H9 (cell line): ENCODE measurements at regions not wholly inside any gene's neighbourhood (a gene's known extent, or its start where the extent isn't known, plus 50 kb on each side); places are given as distances from the start of the nearest gene placed in this dataset.

ENCODE experiments used
- DNase-seq: peaks from one replicate; pipeline ENCODE4 v3.0.0-alpha.2; 2017
- H2AFZ ChIP-seq: one replicate; pipeline ENCODE4 v1.6.1; 2013; ENCODE audit warnings: mild to moderate bottlenecking, low read length, control low read depth, moderate library complexity
- H2AK5ac ChIP-seq: 2 replicates; pipeline ENCODE4 v1.6.1; 2013; ENCODE audit warnings: low read length, control low read depth, mixed read lengths; ENCODE audit not compliant: insufficient read length
- H2BK120ac ChIP-seq: one replicate; pipeline ENCODE4 v1.6.1; 2013; ENCODE audit warnings: low read depth, mild to moderate bottlenecking, low read length, control low read depth, inconsistent platforms; ENCODE audit not compliant: poor library complexity, severe bottlenecking
- H2BK12ac ChIP-seq: 2 replicates; pipeline ENCODE4 v1.6.1; 2013; ENCODE audit warnings: low read length, control low read depth, mixed read lengths, low read depth; ENCODE audit not compliant: insufficient read length
- H2BK15ac ChIP-seq: 2 replicates; pipeline ENCODE4 v1.6.1; 2013; ENCODE audit warnings: low read depth, low read length, control low read depth
- H2BK20ac ChIP-seq: one replicate; pipeline ENCODE4 v1.6.1; 2013; ENCODE audit warnings: low read depth, mild to moderate bottlenecking, low read length, control low read depth, inconsistent platforms; ENCODE audit not compliant: poor library complexity, severe bottlenecking
- H2BK5ac ChIP-seq: 2 replicates; pipeline ENCODE4 v1.6.1; 2013; ENCODE audit warnings: low read length, control low read depth, mixed read lengths; ENCODE audit not compliant: insufficient read length
- H3K14ac ChIP-seq: 2 replicates; pipeline ENCODE4 v1.6.1; 2013; ENCODE audit warnings: low read length, control low read depth; ENCODE audit not compliant: insufficient read depth
- H3K18ac ChIP-seq: 2 replicates; pipeline ENCODE4 v1.6.1; 2013; ENCODE audit warnings: low read depth, mild to moderate bottlenecking, mixed read lengths, low read length, control low read depth; ENCODE audit not compliant: insufficient read length
- H3K23ac ChIP-seq: 2 replicates; pipeline ENCODE4 v1.6.1; 2013; ENCODE audit warnings: low read length, control low read depth, mixed read lengths, low read depth; ENCODE audit not compliant: insufficient read length
- H3K23me2 ChIP-seq: 2 replicates; pipeline ENCODE4 v1.6.1; 2013; ENCODE audit warnings: low read depth, mild to moderate bottlenecking, mixed read lengths, low read length, control low read depth; ENCODE audit not compliant: insufficient read length, poor library complexity, severe bottlenecking
- H3K27ac ChIP-seq: 2 replicates; pipeline ENCODE4 v1.5.1; 2013; ENCODE audit warnings: low read length, control low read depth, mixed read lengths, low read depth; ENCODE audit not compliant: insufficient read length
- H3K27me3 ChIP-seq: 2 replicates; pipeline ENCODE4 v1.6.1; 2013; ENCODE audit warnings: low read length, control low read depth, inconsistent platforms; ENCODE audit not compliant: insufficient read depth
- H3K4ac ChIP-seq: 2 replicates; pipeline ENCODE4 v1.6.1; 2013; ENCODE audit warnings: low read depth, mild to moderate bottlenecking, control low read depth, inconsistent platforms, low read length, moderate library complexity
- H3K4me1 ChIP-seq: 2 replicates; pipeline ENCODE4 v1.6.1; 2013; ENCODE audit warnings: low read length, control low read depth, inconsistent platforms; ENCODE audit not compliant: insufficient read depth
- H3K4me2 ChIP-seq: 2 replicates; pipeline ENCODE4 v1.6.1; 2013; ENCODE audit warnings: low read length, control low read depth, mixed read lengths; ENCODE audit not compliant: insufficient read length, insufficient read depth
- H3K56ac ChIP-seq: 2 replicates; pipeline ENCODE4 v1.6.1; 2013; ENCODE audit warnings: low read depth, mild to moderate bottlenecking, mixed read lengths, low read length, control low read depth; ENCODE audit not compliant: insufficient read length
- H3K79me1 ChIP-seq: 2 replicates; pipeline ENCODE4 v1.6.1; 2013; ENCODE audit warnings: low read depth, mild to moderate bottlenecking, moderate library complexity, low read length, control low read depth, inconsistent platforms; ENCODE audit not compliant: insufficient read depth, poor library complexity, severe bottlenecking
- H3K79me2 ChIP-seq: 2 replicates; pipeline ENCODE4 v1.6.1; 2013; ENCODE audit warnings: low read length, control low read depth, inconsistent platforms; ENCODE audit not compliant: insufficient read depth
- H3K9ac ChIP-seq: 2 replicates; pipeline ENCODE4 v1.6.1; 2013; ENCODE audit warnings: low read length, control low read depth, mixed read lengths; ENCODE audit not compliant: insufficient read length; ENCODE audit errors: extremely low read depth
- H3K9me3 ChIP-seq: one replicate; pipeline ENCODE4 v1.6.1; 2013; ENCODE audit warnings: low read depth, low read length, inconsistent platforms; ENCODE audit not compliant: control insufficient read depth
- H3T11ph ChIP-seq: one replicate; pipeline ENCODE4 v1.6.1; 2013; ENCODE audit warnings: mild to moderate bottlenecking, low read length, control low read depth, inconsistent platforms
- H4K20me1 ChIP-seq: one replicate; pipeline ENCODE4 v1.6.1; 2013; ENCODE audit not compliant: control insufficient read depth, insufficient read length, insufficient read depth
- H4K5ac ChIP-seq: 2 replicates; pipeline ENCODE4 v1.6.1; 2013; ENCODE audit warnings: low read depth, mild to moderate bottlenecking, mixed read lengths, low read length, control low read depth; ENCODE audit not compliant: insufficient read length
- H4K8ac ChIP-seq: replicated peaks from 2 replicates; pipeline ENCODE4 v1.6.1; 2013; ENCODE audit warnings: low read length, control low read depth, mixed read lengths, low read depth; ENCODE audit not compliant: insufficient read length
- H4K91ac ChIP-seq: 2 replicates; pipeline ENCODE4 v1.6.1; 2013; ENCODE audit warnings: low read depth, mild to moderate bottlenecking, moderate library complexity, mixed read lengths, low read length, control low read depth; ENCODE audit not compliant: insufficient read length
- H3K27ac Mint-ChIP-seq, 3 experiments: 2 replicates in 2 of 3; 3 replicates in 1 of 3; pipeline ENCODE4 v1.8.0; 2020 to 2021; ENCODE audit warnings: mixed read lengths in 3 of 3, mild to moderate bottlenecking in 1 of 3, moderate library complexity in 1 of 3
- H3K27me3 Mint-ChIP-seq: 2 replicates; pipeline ENCODE4 v1.8.0; 2021; ENCODE audit warnings: low read depth, mild to moderate bottlenecking, moderate library complexity, mixed read lengths
- H3K36me3 Mint-ChIP-seq, 3 experiments: 2 replicates in 2 of 3; 3 replicates in 1 of 3; pipeline ENCODE4 v1.8.0; 2020 to 2021; ENCODE audit warnings: low read depth in 3 of 3, mixed read lengths in 3 of 3; ENCODE audit not compliant: insufficient read depth in 1 of 3
- H3K4me1 Mint-ChIP-seq, 2 experiments: 2 replicates each; pipeline ENCODE4 v1.8.0; 2020; ENCODE audit warnings: mixed read lengths in 2 of 2
- H3K4me3 Mint-ChIP-seq, 2 experiments: 2 replicates in 1 of 2; 3 replicates in 1 of 2; pipeline ENCODE4 v1.8.0; 2020 to 2021; ENCODE audit warnings: mild to moderate bottlenecking in 2 of 2, mixed read lengths in 2 of 2, moderate library complexity in 1 of 2
- H3K9me3 Mint-ChIP-seq, 2 experiments: 2 replicates in 1 of 2; 3 replicates in 1 of 2; pipeline ENCODE4 v1.8.0; 2020; ENCODE audit warnings: mild to moderate bottlenecking in 2 of 2, mixed read lengths in 2 of 2, moderate library complexity in 1 of 2
- WGBS: extraction: QIAGEN DNeasy Blood & Tissue Kit; methylation state at CpG from one replicate; pipeline ENCODE4 v1.1.7; 2013; ENCODE audit warnings: missing lambda C conversion rate, low lambda C conversion rate, mixed read lengths; ENCODE audit not compliant: insufficient read length; ENCODE audit errors: extremely low coverage; 5-methylcytosine and 5-hydroxymethylcytosine counted together
- TF ChIP-seq, protein P1 (sequence below): fragments of 200-600 bp; sonication (generic); conservative IDR thresholded peaks from 3 replicates; pipeline ENCODE4 v1.8.0; 2021; ENCODE audit warnings: antibody characterized with exemption, mild to moderate bottlenecking

DNA sequence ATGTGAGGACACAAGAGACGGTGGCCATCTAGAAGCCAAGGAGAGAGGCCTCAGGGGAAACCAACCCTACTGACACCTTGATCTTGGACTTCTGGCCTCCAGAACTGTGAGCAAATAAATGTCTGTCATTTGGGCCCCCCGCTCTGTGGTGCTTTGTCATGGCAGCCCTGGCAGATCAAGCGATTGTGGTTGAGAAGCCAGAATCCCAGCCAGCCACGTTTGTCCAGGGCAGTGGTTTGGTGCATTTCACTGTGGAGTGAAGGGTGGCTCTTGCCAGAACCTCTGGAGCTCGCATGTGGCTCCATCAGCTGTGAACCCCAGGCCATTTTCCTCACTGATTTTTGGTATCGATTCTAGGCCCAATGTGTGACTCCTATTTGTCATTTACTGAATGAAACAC lies 404.9 kb downstream of the BCL11B start:
- no peaks in the 10 kb centered on the region for H3K36me3 Mint-ChIP-seq
- Histone ChIP-seq H3K79me1 (no peaks in the 10 kb centered on the region), H2AK5ac (no peak overlapping the region), H4K8ac (no peak overlapping the region), H3K9me3 (no peaks in the 10 kb centered on the region), H2BK5ac (no peak overlapping the region), H3K23ac (no peak overlapping the region), H2AFZ (no peak overlapping the region), H4K91ac (no peak overlapping the region), H2BK120ac (no peak overlapping the region), H3K56ac (no peak overlapping the region), H3K14ac (no peak overlapping the region), H3K79me2 (no peaks in the 10 kb centered on the region), H2BK12ac (no peak overlapping the region), H2BK15ac (no peak overlapping the region), H3K4ac (no peak overlapping the region), H3K27me3 (no peaks in the 10 kb centered on the region), H3K9ac (no peak overlapping the region), H3K23me2 (no peaks in the 10 kb centered on the region), H3K18ac (no peak overlapping the region), H3T11ph (no peak overlapping the region), H4K5ac (no peak overlapping the region), H3K27ac (no peak overlapping the region), H4K20me1 (no peaks in the 10 kb centered on the region), H2BK20ac (no peak overlapping the region), H3K4me2 (no peak overlapping the region), H3K4me1 (no peaks in the 10 kb centered on the region)
- H3K27me3 Mint-ChIP-seq, result peaks cover 3% of the 10 kb centered on the region
- no peak overlapping the region for H3K4me3 Mint-ChIP-seq
- no peaks in the 10 kb centered on the region for H3K9me3 Mint-ChIP-seq
- no peaks in the 10 kb centered on the region for H3K4me1 Mint-ChIP-seq
- H3K27ac Mint-ChIP-seq, result no peak overlapping the region
- no CpG with 5 or more reads among the region's 6 CpGs for WGBS
- TF ChIP-seq, protein P1, sequence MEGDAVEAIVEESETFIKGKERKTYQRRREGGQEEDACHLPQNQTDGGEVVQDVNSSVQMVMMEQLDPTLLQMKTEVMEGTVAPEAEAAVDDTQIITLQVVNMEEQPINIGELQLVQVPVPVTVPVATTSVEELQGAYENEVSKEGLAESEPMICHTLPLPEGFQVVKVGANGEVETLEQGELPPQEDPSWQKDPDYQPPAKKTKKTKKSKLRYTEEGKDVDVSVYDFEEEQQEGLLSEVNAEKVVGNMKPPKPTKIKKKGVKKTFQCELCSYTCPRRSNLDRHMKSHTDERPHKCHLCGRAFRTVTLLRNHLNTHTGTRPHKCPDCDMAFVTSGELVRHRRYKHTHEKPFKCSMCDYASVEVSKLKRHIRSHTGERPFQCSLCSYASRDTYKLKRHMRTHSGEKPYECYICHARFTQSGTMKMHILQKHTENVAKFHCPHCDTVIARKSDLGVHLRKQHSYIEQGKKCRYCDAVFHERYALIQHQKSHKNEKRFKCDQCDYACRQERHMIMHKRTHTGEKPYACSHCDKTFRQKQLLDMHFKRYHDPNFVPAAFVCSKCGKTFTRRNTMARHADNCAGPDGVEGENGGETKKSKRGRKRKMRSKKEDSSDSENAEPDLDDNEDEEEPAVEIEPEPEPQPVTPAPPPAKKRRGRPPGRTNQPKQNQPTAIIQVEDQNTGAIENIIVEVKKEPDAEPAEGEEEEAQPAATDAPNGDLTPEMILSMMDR, result no peak
- DNase-seq, result no peak
